ENCODE measurements at regions not wholly inside any gene's neighbourhood (a gene's known extent, or its start where the extent isn't known, plus 50 kb on each side); places are given as distances from the start of the nearest gene placed in this dataset.

DNA sequence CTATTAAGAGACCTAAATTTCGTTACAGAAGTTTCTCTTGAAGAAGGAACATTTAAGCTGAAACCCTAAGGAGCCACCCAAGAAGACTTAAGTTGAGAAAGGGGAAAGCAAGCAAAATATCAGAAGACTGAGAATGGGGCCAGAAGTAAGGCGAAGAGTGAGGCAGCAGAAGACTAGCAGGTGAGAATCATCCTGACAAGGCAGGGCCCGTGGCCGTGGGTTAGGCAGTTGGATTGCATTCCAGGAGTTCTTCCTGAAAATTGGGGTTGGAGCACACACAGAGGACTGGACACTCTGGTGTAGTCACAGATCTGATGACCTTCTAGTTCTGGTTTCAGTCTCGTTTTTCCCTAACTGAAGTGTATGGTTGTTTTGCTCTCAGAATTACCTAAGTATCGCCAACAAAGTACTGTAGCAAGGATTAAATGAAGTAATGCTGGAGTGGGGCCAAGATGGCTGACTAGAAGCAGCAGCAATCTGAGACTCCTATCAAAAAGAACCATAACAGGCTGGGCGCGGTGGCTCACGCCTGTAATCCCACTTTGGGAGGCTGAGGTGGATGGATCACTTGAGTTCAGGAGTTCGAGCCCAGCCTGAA is 94.4 kb upstream of the GUCY1A1 start:
- Histone ChIP-seq H4K20me1 (replicated peaks; ENCODE audit: control insufficient read depth, insufficient read depth, low read length) (no peaks in the 10 kb centered on the region), H3K79me2 (ENCODE audit: control insufficient read depth, insufficient read depth, low read length) (no peaks in the 10 kb centered on the region), H3K4me3 (no peak overlapping the region), H2AFZ (ENCODE audit: low read depth, low read length) (no peak overlapping the region), H3K4me2 (ENCODE audit: insufficient read depth, low read length) (no peak overlapping the region), H3K9ac (ENCODE audit: insufficient read depth in 1 of 2, low read depth in 2 of 2, low read length in 2 of 2) (no peak overlapping the region), H3K9me3 (replicated peaks; ENCODE audit: control insufficient read depth, insufficient read depth, low read depth, low read length) (no peaks in the 10 kb centered on the region), H3K27ac (ENCODE audit: extremely low read depth, low read depth, low read length) (no peak overlapping the region), H3K36me3 (ENCODE audit: control insufficient read depth, insufficient read depth, low read length) (no peaks in the 10 kb centered on the region), H3K9me1 (ENCODE audit: control insufficient read depth, insufficient read depth, low read length) (no peaks in the 10 kb centered on the region), H3K4me1 (replicated peaks in 1 of 2; ENCODE audit: control insufficient read depth in 2 of 2, insufficient read depth in 2 of 2, low read length in 2 of 2) (no peaks in the 10 kb centered on the region), H3K27me3 (ENCODE audit: control insufficient read depth in 2 of 2, insufficient read depth in 2 of 2, low read length in 2 of 2) (no peaks in the 10 kb centered on the region)
- intact Hi-C loops (cut with micrococcal nuclease) = no loop called here
- TF ChIP-seq, protein P1, sequence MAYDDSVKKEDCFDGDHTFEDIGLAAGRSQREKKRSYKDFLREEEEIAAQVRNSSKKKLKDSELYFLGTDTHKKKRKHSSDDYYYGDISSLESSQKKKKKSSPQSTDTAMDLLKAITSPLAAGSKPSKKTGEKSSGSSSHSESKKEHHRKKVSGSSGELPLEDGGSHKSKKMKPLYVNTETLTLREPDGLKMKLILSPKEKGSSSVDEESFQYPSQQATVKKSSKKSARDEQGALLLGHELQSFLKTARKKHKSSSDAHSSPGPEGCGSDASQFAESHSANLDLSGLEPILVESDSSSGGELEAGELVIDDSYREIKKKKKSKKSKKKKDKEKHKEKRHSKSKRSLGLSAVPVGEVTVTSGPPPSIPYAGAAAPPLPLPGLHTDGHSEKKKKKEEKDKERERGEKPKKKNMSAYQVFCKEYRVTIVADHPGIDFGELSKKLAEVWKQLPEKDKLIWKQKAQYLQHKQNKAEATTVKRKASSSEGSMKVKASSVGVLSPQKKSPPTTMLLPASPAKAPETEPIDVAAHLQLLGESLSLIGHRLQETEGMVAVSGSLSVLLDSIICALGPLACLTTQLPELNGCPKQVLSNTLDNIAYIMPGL (CRISPR knock-in tag; IDR thresholded peaks at IDR 0.05) = no peak
- TF ChIP-seq, protein P2, sequence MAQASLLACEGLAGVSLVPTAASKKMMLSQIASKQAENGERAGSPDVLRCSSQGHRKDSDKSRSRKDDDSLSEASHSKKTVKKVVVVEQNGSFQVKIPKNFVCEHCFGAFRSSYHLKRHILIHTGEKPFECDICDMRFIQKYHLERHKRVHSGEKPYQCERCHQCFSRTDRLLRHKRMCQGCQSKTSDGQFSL (CRISPR knock-in tag; IDR thresholded peaks at IDR 0.05) = no peak
- TF ChIP-seq, protein P2 (tag; IDR thresholded peaks at IDR 0.05) = no peak
- TF ChIP-seq ZNF253 (CRISPR knock-in tag; conservative IDR thresholded peaks at IDR 0.05) = no peak
- no peak for TF ChIP-seq ZBED1 (IDR thresholded peaks at IDR 0.05)
- no peak for TF ChIP-seq ZNF76 (CRISPR knock-in tag; IDR thresholded peaks at IDR 0.05; ENCODE audit: borderline replicate concordance)
- no peak for TF ChIP-seq FOXJ2 (tag; IDR thresholded peaks at IDR 0.05)
- no peak for TF ChIP-seq GTF2A2 (tag; IDR thresholded peaks at IDR 0.05)
- no peak for TF ChIP-seq POLR2H (tag; IDR thresholded peaks at IDR 0.05; ENCODE audit: low read depth)
- no peak for TF ChIP-seq TARDBP (IDR thresholded peaks at IDR 0.05)
- no peak for TF ChIP-seq CBX2 (IDR thresholded peaks at IDR 0.05; ENCODE audit: insufficient read depth, low read length, poor library complexity, severe bottlenecking)
- TF ChIP-seq, protein P3, sequence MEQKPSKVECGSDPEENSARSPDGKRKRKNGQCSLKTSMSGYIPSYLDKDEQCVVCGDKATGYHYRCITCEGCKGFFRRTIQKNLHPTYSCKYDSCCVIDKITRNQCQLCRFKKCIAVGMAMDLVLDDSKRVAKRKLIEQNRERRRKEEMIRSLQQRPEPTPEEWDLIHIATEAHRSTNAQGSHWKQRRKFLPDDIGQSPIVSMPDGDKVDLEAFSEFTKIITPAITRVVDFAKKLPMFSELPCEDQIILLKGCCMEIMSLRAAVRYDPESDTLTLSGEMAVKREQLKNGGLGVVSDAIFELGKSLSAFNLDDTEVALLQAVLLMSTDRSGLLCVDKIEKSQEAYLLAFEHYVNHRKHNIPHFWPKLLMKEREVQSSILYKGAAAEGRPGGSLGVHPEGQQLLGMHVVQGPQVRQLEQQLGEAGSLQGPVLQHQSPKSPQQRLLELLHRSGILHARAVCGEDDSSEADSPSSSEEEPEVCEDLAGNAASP (IDR thresholded peaks at IDR 0.05) = no peak
- TF ChIP-seq MED1 (CRISPR knock-in tag; IDR thresholded peaks at IDR 0.05; ENCODE audit: borderline replicate concordance) = no peak
- no peak for TF ChIP-seq SNIP1 (IDR thresholded peaks at IDR 0.05; ENCODE audit: low read depth)
- TF ChIP-seq, protein P4, sequence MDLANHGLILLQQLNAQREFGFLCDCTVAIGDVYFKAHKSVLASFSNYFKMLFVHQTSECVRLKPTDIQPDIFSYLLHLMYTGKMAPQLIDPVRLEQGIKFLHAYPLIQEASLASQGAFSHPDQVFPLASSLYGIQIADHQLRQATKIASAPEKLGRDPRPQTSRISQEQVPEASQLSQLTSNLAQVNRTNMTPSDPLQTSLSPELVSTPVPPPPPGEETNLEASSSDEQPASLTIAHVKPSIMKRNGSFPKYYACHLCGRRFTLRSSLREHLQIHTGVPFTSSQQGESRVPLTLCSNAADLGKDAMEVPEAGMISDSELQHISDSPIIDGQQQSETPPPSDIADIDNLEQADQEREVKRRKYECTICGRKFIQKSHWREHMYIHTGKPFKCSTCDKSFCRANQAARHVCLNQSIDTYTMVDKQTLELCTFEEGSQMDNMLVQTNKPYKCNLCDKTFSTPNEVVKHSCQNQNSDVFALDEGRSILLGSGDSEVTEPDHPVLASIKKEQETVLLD (IDR thresholded peaks at IDR 0.05) = no peak
- no peak for TF ChIP-seq ZNF431 (CRISPR knock-in tag; IDR thresholded peaks at IDR 0.05)
- TF ChIP-seq TGIF2 (CRISPR knock-in tag; IDR thresholded peaks at IDR 0.05) = no peak
- TF ChIP-seq ZNF785 (CRISPR knock-in tag; IDR thresholded peaks at IDR 0.05) = no peak
- POLR2A ChIA-PET = no interaction called here
- no peak for ATAC-seq
- in situ Hi-C loops (cut with MboI) = no loop called here
- CTCF ChIA-PET (ENCODE audit: low intra/inter-chr PET ratio) = no interaction called here
- no peak for DNase-seq (ENCODE audit: extremely low read depth in 1 of 4, low spot score in 3 of 4)
- no peak for FAIRE-seq
- BruUV-seq (replicated peaks) = no TSS peak
- WGBS (ENCODE audit: insufficient coverage, low coverage, missing lambda C conversion rate) = 0% methylated on average over 10 of the region's 10 CpGs

All from K562 (cell line).